ENCODE measurements at regions not wholly inside any gene's neighbourhood (a gene's known extent, or its start where the extent isn't known, plus 50 kb on each side); places are given as distances from the start of the nearest gene placed in this dataset.
"Not testable (repeated sequence)": the region's sequence is repeated elsewhere in the genome, so short reads cannot be mapped to it uniquely, and the experiment has no call there.

DNA sequence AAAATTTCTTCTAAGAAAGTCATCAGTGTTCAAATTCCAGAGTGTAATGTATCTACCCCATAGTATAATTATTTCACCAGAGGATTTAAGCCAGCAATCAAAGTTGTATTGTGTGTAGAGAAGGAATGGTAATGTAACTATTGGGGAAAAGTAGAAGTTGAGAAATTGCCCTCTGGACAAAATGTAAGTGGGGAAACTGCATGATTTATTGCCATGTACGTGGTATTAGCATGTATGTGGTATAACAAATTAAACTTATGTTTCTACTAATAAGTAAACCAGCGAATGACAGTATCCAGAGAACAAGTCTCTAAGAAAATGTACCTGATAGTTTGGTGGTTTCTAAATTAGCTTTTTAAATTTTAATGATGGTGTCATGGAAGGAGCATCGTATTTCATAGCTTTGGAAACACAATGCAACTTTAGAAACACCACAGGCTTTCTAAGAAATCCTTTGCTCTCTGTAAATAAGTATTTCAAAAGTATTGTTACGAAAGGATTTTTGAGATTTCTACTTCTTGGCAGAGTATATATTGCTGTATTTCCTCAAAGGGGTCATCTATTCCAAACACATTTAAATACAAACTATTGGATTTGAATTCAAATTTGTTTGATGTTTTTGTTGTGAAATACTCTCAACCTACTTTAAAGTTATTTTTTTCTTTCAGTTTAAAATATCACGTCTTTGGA is 1018.9 kb upstream of the ZEB2 start:
- TF ChIP-seq, protein P1, sequence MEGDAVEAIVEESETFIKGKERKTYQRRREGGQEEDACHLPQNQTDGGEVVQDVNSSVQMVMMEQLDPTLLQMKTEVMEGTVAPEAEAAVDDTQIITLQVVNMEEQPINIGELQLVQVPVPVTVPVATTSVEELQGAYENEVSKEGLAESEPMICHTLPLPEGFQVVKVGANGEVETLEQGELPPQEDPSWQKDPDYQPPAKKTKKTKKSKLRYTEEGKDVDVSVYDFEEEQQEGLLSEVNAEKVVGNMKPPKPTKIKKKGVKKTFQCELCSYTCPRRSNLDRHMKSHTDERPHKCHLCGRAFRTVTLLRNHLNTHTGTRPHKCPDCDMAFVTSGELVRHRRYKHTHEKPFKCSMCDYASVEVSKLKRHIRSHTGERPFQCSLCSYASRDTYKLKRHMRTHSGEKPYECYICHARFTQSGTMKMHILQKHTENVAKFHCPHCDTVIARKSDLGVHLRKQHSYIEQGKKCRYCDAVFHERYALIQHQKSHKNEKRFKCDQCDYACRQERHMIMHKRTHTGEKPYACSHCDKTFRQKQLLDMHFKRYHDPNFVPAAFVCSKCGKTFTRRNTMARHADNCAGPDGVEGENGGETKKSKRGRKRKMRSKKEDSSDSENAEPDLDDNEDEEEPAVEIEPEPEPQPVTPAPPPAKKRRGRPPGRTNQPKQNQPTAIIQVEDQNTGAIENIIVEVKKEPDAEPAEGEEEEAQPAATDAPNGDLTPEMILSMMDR (IDR thresholded peaks at IDR 0.05; ENCODE audit: borderline replicate concordance, extremely low read depth, insufficient read depth): no peak
- DNase-seq: no peak
- H3K27ac ChIP-seq (ENCODE audit: low read depth in 2 of 2, low read length in 2 of 2): no peak overlapping the region
- no peak overlapping the region for H3K4me3 ChIP-seq (ENCODE audit: low read length in 3 of 3)
- H3K9me3 ChIP-seq (ENCODE audit: control insufficient read depth in 2 of 3, insufficient read depth in 1 of 3, low read length in 3 of 3): no peaks in the 10 kb centered on the region
- no peaks in the 10 kb centered on the region for H3K4me1 ChIP-seq (ENCODE audit: control insufficient read depth in 2 of 3, insufficient read depth in 2 of 3, low read depth in 1 of 3, low read length in 3 of 3)
- no peaks in the 10 kb centered on the region for H3K36me3 ChIP-seq (ENCODE audit: control insufficient read depth in 2 of 3, insufficient read depth in 3 of 3, low read length in 3 of 3)
- no peak overlapping the region for H3K9ac ChIP-seq (ENCODE audit: low read length in 3 of 3)
- FAIRE-seq: no peak
- H3K27me3 ChIP-seq (ENCODE audit: control insufficient read depth, insufficient read depth, low read length): no peaks in the 10 kb centered on the region
- intact Hi-C loops (cut with DNase I): no loop called here

DNA sequence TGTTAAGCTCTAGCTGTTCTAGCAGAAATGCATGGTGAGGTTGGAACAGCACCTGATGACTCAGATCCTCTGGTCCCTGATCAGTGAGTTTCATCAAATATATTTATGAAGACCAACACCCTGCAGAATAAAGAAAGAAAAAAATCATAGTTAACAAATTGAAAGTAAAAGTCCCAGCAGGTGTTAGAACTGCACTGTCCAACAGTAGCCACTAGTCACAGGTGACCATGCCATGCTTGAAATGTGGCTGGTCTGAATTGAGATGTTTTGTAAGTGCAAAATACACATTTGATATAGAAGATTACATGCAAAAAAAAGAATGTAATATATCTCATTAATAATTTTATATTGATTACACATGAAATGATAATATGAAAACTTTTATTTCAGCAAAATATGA is 1010.7 kb upstream of the ZEB2 start:
- no peaks in the 10 kb centered on the region for H3K9me3 ChIP-seq (ENCODE audit: control insufficient read depth in 2 of 3, insufficient read depth in 1 of 3, low read length in 3 of 3)
- H3K4me3 ChIP-seq (ENCODE audit: low read length in 3 of 3): no peak overlapping the region
- no peaks in the 10 kb centered on the region for H3K4me1 ChIP-seq (ENCODE audit: control insufficient read depth in 2 of 3, insufficient read depth in 2 of 3, low read depth in 1 of 3, low read length in 3 of 3)
- no peaks in the 10 kb centered on the region for H3K27me3 ChIP-seq (ENCODE audit: control insufficient read depth, insufficient read depth, low read length)
- H3K9ac ChIP-seq (ENCODE audit: low read length in 3 of 3): no peak overlapping the region
- TF ChIP-seq, protein P1 (IDR thresholded peaks at IDR 0.05; ENCODE audit: borderline replicate concordance, extremely low read depth, insufficient read depth): no peak
- H3K36me3 ChIP-seq (ENCODE audit: control insufficient read depth in 2 of 3, insufficient read depth in 3 of 3, low read length in 3 of 3): no peaks in the 10 kb centered on the region
- intact Hi-C loops (cut with DNase I): no loop called here
- no peak for FAIRE-seq
- DNase-seq: no peak
- no peak overlapping the region for H3K27ac ChIP-seq (ENCODE audit: low read depth in 2 of 2, low read length in 2 of 2)

- intact Hi-C loops (cut with DNase I): no loop called here
- Histone ChIP-seq H3K4me3 (ENCODE audit: low read length in 3 of 3) (no peak overlapping the region), H3K4me1 (ENCODE audit: control insufficient read depth in 2 of 3, insufficient read depth in 2 of 3, low read depth in 1 of 3, low read length in 3 of 3) (no peaks in the 10 kb centered on the region), H3K9ac (ENCODE audit: low read length in 3 of 3) (no peak overlapping the region), H3K27me3 (ENCODE audit: control insufficient read depth, insufficient read depth, low read length) (no peaks in the 10 kb centered on the region), H3K27ac (ENCODE audit: low read depth in 2 of 2, low read length in 2 of 2) (no peak overlapping the region), H3K36me3 (ENCODE audit: control insufficient read depth in 2 of 3, insufficient read depth in 3 of 3, low read length in 3 of 3) (no peaks in the 10 kb centered on the region), H3K9me3 (ENCODE audit: control insufficient read depth in 2 of 3, insufficient read depth in 1 of 3, low read length in 3 of 3) (no peaks in the 10 kb centered on the region)
- no peak for DNase-seq
- FAIRE-seq: no peak
- TF ChIP-seq, protein P1 (IDR thresholded peaks at IDR 0.05; ENCODE audit: borderline replicate concordance, extremely low read depth, insufficient read depth): no peak
Measured at GRCh38 chr2:145524836-145525235, 1004.9 kb upstream of the ZEB2 start.

- DNase-seq (no peak), FAIRE-seq (no peak)
- TF ChIP-seq, protein P1 (IDR thresholded peaks at IDR 0.05; ENCODE audit: borderline replicate concordance, extremely low read depth, insufficient read depth): no peak
- Histone ChIP-seq H3K4me1 (ENCODE audit: control insufficient read depth in 2 of 3, insufficient read depth in 2 of 3, low read depth in 1 of 3, low read length in 3 of 3) (no peaks in the 10 kb centered on the region), H3K9ac (ENCODE audit: low read length in 3 of 3) (no peak overlapping the region), H3K27ac (ENCODE audit: low read depth in 2 of 2, low read length in 2 of 2) (no peak overlapping the region), H3K36me3 (ENCODE audit: control insufficient read depth in 2 of 3, insufficient read depth in 3 of 3, low read length in 3 of 3) (no peaks in the 10 kb centered on the region), H3K9me3 (ENCODE audit: control insufficient read depth in 2 of 3, insufficient read depth in 1 of 3, low read length in 3 of 3) (no peaks in the 10 kb centered on the region), H3K4me3 (ENCODE audit: low read length in 3 of 3) (no peak overlapping the region), H3K27me3 (ENCODE audit: control insufficient read depth, insufficient read depth, low read length) (no peaks in the 10 kb centered on the region)
- intact Hi-C loops (cut with DNase I): no loop called here
Measured at GRCh38 chr2:145524303-145524702, 1004.4 kb upstream of the ZEB2 start.

DNA sequence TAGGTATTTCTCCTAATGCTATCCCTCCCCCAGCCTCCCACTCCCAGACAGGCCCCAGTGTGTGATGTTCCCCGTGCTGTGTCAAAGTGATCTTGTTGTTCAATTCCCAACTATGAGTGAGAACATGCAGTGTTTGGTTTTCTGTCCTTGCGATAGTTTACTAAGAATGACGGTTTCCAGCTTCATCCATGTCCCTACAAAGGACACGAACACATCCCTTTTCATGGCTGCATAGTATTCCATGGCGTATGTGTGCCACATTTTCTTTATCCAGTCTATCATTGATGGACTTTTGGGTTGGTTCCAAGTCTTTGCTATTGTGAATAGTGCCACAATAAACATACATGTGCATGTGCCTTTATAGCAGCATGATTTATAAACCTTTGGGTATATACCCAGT is 999.3 kb upstream of the ZEB2 start:
- H3K36me3 ChIP-seq (ENCODE audit: control insufficient read depth in 2 of 3, insufficient read depth in 3 of 3, low read length in 3 of 3); FAIRE-seq; H3K27ac ChIP-seq (ENCODE audit: low read depth in 2 of 2, low read length in 2 of 2); DNase-seq; H3K4me1 ChIP-seq (ENCODE audit: control insufficient read depth in 2 of 3, insufficient read depth in 2 of 3, low read depth in 1 of 3, low read length in 3 of 3); H3K27me3 ChIP-seq (ENCODE audit: control insufficient read depth, insufficient read depth, low read length); intact Hi-C loops (cut with DNase I); H3K9me3 ChIP-seq (ENCODE audit: control insufficient read depth in 2 of 3, insufficient read depth in 1 of 3, low read length in 3 of 3); H3K4me3 ChIP-seq (ENCODE audit: low read length in 3 of 3); H3K9ac ChIP-seq (ENCODE audit: low read length in 3 of 3): not testable (repeated sequence)

Data from kidney (tissue), 13 donors.